H9 (cell line): ENCODE measurements at regions not wholly inside any gene's neighbourhood (a gene's known extent, or its start where the extent isn't known, plus 50 kb on each side); places are given as distances from the start of the nearest gene placed in this dataset.

Source experiments
- DNase-seq: peaks from one replicate; pipeline ENCODE4 v3.0.0-alpha.2; 2017
- H2AFZ ChIP-seq: one replicate; pipeline ENCODE4 v1.6.1; 2013; ENCODE audit warnings: mild to moderate bottlenecking, low read length, control low read depth, moderate library complexity
- H2AK5ac ChIP-seq: 2 replicates; pipeline ENCODE4 v1.6.1; 2013; ENCODE audit warnings: low read length, control low read depth, mixed read lengths; ENCODE audit not compliant: insufficient read length
- H2BK120ac ChIP-seq: one replicate; pipeline ENCODE4 v1.6.1; 2013; ENCODE audit warnings: low read depth, mild to moderate bottlenecking, low read length, control low read depth, inconsistent platforms; ENCODE audit not compliant: poor library complexity, severe bottlenecking
- H2BK12ac ChIP-seq: 2 replicates; pipeline ENCODE4 v1.6.1; 2013; ENCODE audit warnings: low read length, control low read depth, mixed read lengths, low read depth; ENCODE audit not compliant: insufficient read length
- H2BK15ac ChIP-seq: 2 replicates; pipeline ENCODE4 v1.6.1; 2013; ENCODE audit warnings: low read depth, low read length, control low read depth
- H2BK20ac ChIP-seq: one replicate; pipeline ENCODE4 v1.6.1; 2013; ENCODE audit warnings: low read depth, mild to moderate bottlenecking, low read length, control low read depth, inconsistent platforms; ENCODE audit not compliant: poor library complexity, severe bottlenecking
- H2BK5ac ChIP-seq: 2 replicates; pipeline ENCODE4 v1.6.1; 2013; ENCODE audit warnings: low read length, control low read depth, mixed read lengths; ENCODE audit not compliant: insufficient read length
- H3K14ac ChIP-seq: 2 replicates; pipeline ENCODE4 v1.6.1; 2013; ENCODE audit warnings: low read length, control low read depth; ENCODE audit not compliant: insufficient read depth
- H3K18ac ChIP-seq: 2 replicates; pipeline ENCODE4 v1.6.1; 2013; ENCODE audit warnings: low read depth, mild to moderate bottlenecking, mixed read lengths, low read length, control low read depth; ENCODE audit not compliant: insufficient read length
- H3K23ac ChIP-seq: 2 replicates; pipeline ENCODE4 v1.6.1; 2013; ENCODE audit warnings: low read length, control low read depth, mixed read lengths, low read depth; ENCODE audit not compliant: insufficient read length
- H3K23me2 ChIP-seq: 2 replicates; pipeline ENCODE4 v1.6.1; 2013; ENCODE audit warnings: low read depth, mild to moderate bottlenecking, mixed read lengths, low read length, control low read depth; ENCODE audit not compliant: insufficient read length, poor library complexity, severe bottlenecking
- H3K27ac ChIP-seq: 2 replicates; pipeline ENCODE4 v1.5.1; 2013; ENCODE audit warnings: low read length, control low read depth, mixed read lengths, low read depth; ENCODE audit not compliant: insufficient read length
- H3K27me3 ChIP-seq: 2 replicates; pipeline ENCODE4 v1.6.1; 2013; ENCODE audit warnings: low read length, control low read depth, inconsistent platforms; ENCODE audit not compliant: insufficient read depth
- H3K4ac ChIP-seq: 2 replicates; pipeline ENCODE4 v1.6.1; 2013; ENCODE audit warnings: low read depth, mild to moderate bottlenecking, control low read depth, inconsistent platforms, low read length, moderate library complexity
- H3K4me1 ChIP-seq: 2 replicates; pipeline ENCODE4 v1.6.1; 2013; ENCODE audit warnings: low read length, control low read depth, inconsistent platforms; ENCODE audit not compliant: insufficient read depth
- H3K4me2 ChIP-seq: 2 replicates; pipeline ENCODE4 v1.6.1; 2013; ENCODE audit warnings: low read length, control low read depth, mixed read lengths; ENCODE audit not compliant: insufficient read length, insufficient read depth
- H3K56ac ChIP-seq: 2 replicates; pipeline ENCODE4 v1.6.1; 2013; ENCODE audit warnings: low read depth, mild to moderate bottlenecking, mixed read lengths, low read length, control low read depth; ENCODE audit not compliant: insufficient read length
- H3K79me1 ChIP-seq: 2 replicates; pipeline ENCODE4 v1.6.1; 2013; ENCODE audit warnings: low read depth, mild to moderate bottlenecking, moderate library complexity, low read length, control low read depth, inconsistent platforms; ENCODE audit not compliant: insufficient read depth, poor library complexity, severe bottlenecking
- H3K79me2 ChIP-seq: 2 replicates; pipeline ENCODE4 v1.6.1; 2013; ENCODE audit warnings: low read length, control low read depth, inconsistent platforms; ENCODE audit not compliant: insufficient read depth
- H3K9ac ChIP-seq: 2 replicates; pipeline ENCODE4 v1.6.1; 2013; ENCODE audit warnings: low read length, control low read depth, mixed read lengths; ENCODE audit not compliant: insufficient read length; ENCODE audit errors: extremely low read depth
- H3K9me3 ChIP-seq: one replicate; pipeline ENCODE4 v1.6.1; 2013; ENCODE audit warnings: low read depth, low read length, inconsistent platforms; ENCODE audit not compliant: control insufficient read depth
- H3T11ph ChIP-seq: one replicate; pipeline ENCODE4 v1.6.1; 2013; ENCODE audit warnings: mild to moderate bottlenecking, low read length, control low read depth, inconsistent platforms
- H4K20me1 ChIP-seq: one replicate; pipeline ENCODE4 v1.6.1; 2013; ENCODE audit not compliant: control insufficient read depth, insufficient read length, insufficient read depth
- H4K5ac ChIP-seq: 2 replicates; pipeline ENCODE4 v1.6.1; 2013; ENCODE audit warnings: low read depth, mild to moderate bottlenecking, mixed read lengths, low read length, control low read depth; ENCODE audit not compliant: insufficient read length
- H4K8ac ChIP-seq: replicated peaks from 2 replicates; pipeline ENCODE4 v1.6.1; 2013; ENCODE audit warnings: low read length, control low read depth, mixed read lengths, low read depth; ENCODE audit not compliant: insufficient read length
- H4K91ac ChIP-seq: 2 replicates; pipeline ENCODE4 v1.6.1; 2013; ENCODE audit warnings: low read depth, mild to moderate bottlenecking, moderate library complexity, mixed read lengths, low read length, control low read depth; ENCODE audit not compliant: insufficient read length
- H3K27ac Mint-ChIP-seq, 3 experiments: 2 replicates in 2 of 3; 3 replicates in 1 of 3; pipeline ENCODE4 v1.8.0; 2020 to 2021; ENCODE audit warnings: mixed read lengths in 3 of 3, mild to moderate bottlenecking in 1 of 3, moderate library complexity in 1 of 3
- H3K27me3 Mint-ChIP-seq: 2 replicates; pipeline ENCODE4 v1.8.0; 2021; ENCODE audit warnings: low read depth, mild to moderate bottlenecking, moderate library complexity, mixed read lengths
- H3K36me3 Mint-ChIP-seq, 3 experiments: 2 replicates in 2 of 3; 3 replicates in 1 of 3; pipeline ENCODE4 v1.8.0; 2020 to 2021; ENCODE audit warnings: low read depth in 3 of 3, mixed read lengths in 3 of 3; ENCODE audit not compliant: insufficient read depth in 1 of 3
- H3K4me1 Mint-ChIP-seq, 2 experiments: 2 replicates each; pipeline ENCODE4 v1.8.0; 2020; ENCODE audit warnings: mixed read lengths in 2 of 2
- H3K4me3 Mint-ChIP-seq, 2 experiments: 2 replicates in 1 of 2; 3 replicates in 1 of 2; pipeline ENCODE4 v1.8.0; 2020 to 2021; ENCODE audit warnings: mild to moderate bottlenecking in 2 of 2, mixed read lengths in 2 of 2, moderate library complexity in 1 of 2
- H3K9me3 Mint-ChIP-seq, 2 experiments: 2 replicates in 1 of 2; 3 replicates in 1 of 2; pipeline ENCODE4 v1.8.0; 2020; ENCODE audit warnings: mild to moderate bottlenecking in 2 of 2, mixed read lengths in 2 of 2, moderate library complexity in 1 of 2
- CTCF ChIP-seq: fragments of 200-600 bp; sonication (generic); conservative IDR thresholded peaks from 3 replicates; pipeline ENCODE4 v1.8.0; 2021; ENCODE audit warnings: antibody characterized with exemption, mild to moderate bottlenecking
- WGBS: extraction: QIAGEN DNeasy Blood & Tissue Kit; methylation state at CpG from one replicate; pipeline ENCODE4 v1.1.7; 2013; ENCODE audit warnings: missing lambda C conversion rate, low lambda C conversion rate, mixed read lengths; ENCODE audit not compliant: insufficient read length; ENCODE audit errors: extremely low coverage; 5-methylcytosine and 5-hydroxymethylcytosine counted together

- peaks cover 3% of the 10 kb centered on the region; the same call in 1 of the 2 replicates for H3K4me1 ChIP-seq
- H3K27me3 ChIP-seq: no peaks in the 10 kb centered on the region
- no peak overlapping the region for H3T11ph ChIP-seq
- H2BK5ac ChIP-seq: no peak overlapping the region
- Mint-ChIP-seq H3K27me3 (no peaks in the 10 kb centered on the region; the same call in 1 of the 2 replicates), H3K27ac (no peak overlapping the region), H3K4me3 (no peak overlapping the region), H3K9me3 (peaks cover under 1 to 3% of the 10 kb centered on the region in 2 experiments; a peak in 3 of 5 replicates), H3K4me1 (peaks cover 2 to 3% of the 10 kb centered on the region in 2 experiments; a peak in 1 of 4 replicates), H3K36me3 (no peaks in the 10 kb centered on the region; a peak in 1 of 7 replicates)
- no peaks in the 10 kb centered on the region for H3K23me2 ChIP-seq
- H4K5ac ChIP-seq: no peak overlapping the region
- no peak overlapping the region for H3K56ac ChIP-seq
- H3K4me2 ChIP-seq: no peak overlapping the region
- no peak overlapping the region for H3K4ac ChIP-seq
- DNase-seq: no peak
- H2AFZ ChIP-seq: no peak overlapping the region
- no peak overlapping the region for H2AK5ac ChIP-seq
- H3K23ac ChIP-seq: no peak overlapping the region
- H3K18ac ChIP-seq: no peak overlapping the region
- no peaks in the 10 kb centered on the region for H4K20me1 ChIP-seq
- no peak overlapping the region for H4K91ac ChIP-seq
- no peak overlapping the region for H3K27ac ChIP-seq
- no peaks in the 10 kb centered on the region for H3K9me3 ChIP-seq
- no peak overlapping the region for H2BK20ac ChIP-seq
- H2BK12ac ChIP-seq: no peak overlapping the region
- H4K8ac ChIP-seq: no peak overlapping the region
- no peak for TF ChIP-seq CTCF
- H3K14ac ChIP-seq: no peak overlapping the region
- no CpG with 5 or more reads among the region's 2 CpGs for WGBS
- H2BK120ac ChIP-seq: no peak overlapping the region
- no peak overlapping the region for H2BK15ac ChIP-seq
- no peak overlapping the region for H3K9ac ChIP-seq
- H3K79me2 ChIP-seq: no peaks in the 10 kb centered on the region; the same call in 1 of the 2 replicates
- no peaks in the 10 kb centered on the region for H3K79me1 ChIP-seq
Measured at GRCh38 chr18:2172881-2173280, 398.4 kb downstream of the METTL4 start.
